ENCODE measurements at regions not wholly inside any gene's neighbourhood (a gene's known extent, or its start where the extent isn't known, plus 50 kb on each side); places are given as distances from the start of the nearest gene placed in this dataset.

DNA sequence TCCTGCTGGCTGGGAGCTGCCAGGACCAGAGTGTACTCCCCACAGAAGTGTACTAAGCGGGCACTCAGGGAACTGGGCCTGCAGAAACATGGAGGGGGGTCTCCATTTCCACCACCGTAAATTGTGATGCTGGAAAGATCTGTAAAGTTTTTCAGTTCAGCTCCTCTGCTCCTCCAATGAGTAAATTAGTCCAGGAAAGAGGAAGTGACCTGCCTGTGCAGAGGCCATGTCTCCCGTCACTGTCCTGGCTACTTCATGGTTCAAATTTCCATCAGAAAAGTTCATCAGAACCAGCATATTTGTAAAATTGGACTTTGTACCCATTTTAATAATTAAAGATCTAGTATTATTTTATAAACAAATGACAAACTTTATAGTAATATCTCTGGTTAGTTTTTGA, 226.7 kb upstream of the THBS1 start:
- TF ChIP-seq, protein P1, sequence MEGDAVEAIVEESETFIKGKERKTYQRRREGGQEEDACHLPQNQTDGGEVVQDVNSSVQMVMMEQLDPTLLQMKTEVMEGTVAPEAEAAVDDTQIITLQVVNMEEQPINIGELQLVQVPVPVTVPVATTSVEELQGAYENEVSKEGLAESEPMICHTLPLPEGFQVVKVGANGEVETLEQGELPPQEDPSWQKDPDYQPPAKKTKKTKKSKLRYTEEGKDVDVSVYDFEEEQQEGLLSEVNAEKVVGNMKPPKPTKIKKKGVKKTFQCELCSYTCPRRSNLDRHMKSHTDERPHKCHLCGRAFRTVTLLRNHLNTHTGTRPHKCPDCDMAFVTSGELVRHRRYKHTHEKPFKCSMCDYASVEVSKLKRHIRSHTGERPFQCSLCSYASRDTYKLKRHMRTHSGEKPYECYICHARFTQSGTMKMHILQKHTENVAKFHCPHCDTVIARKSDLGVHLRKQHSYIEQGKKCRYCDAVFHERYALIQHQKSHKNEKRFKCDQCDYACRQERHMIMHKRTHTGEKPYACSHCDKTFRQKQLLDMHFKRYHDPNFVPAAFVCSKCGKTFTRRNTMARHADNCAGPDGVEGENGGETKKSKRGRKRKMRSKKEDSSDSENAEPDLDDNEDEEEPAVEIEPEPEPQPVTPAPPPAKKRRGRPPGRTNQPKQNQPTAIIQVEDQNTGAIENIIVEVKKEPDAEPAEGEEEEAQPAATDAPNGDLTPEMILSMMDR (IDR thresholded peaks at IDR 0.05), result no peak
- TF ChIP-seq SIN3A (IDR thresholded peaks at IDR 0.05; ENCODE audit: borderline replicate concordance, insufficient read depth, low read depth, low read length) (no peak), POLR2AphosphoS5 (IDR thresholded peaks at IDR 0.05; ENCODE audit: low read depth, low read length) (no peak), TCF7L2 (IDR thresholded peaks at IDR 0.05; ENCODE audit: low read depth, low read length) (no peak)

All from Panc1 (cell line).